Heart right ventricle (tissue), 16 donors: ENCODE measurements at regions not wholly inside any gene's neighbourhood (a gene's known extent, or its start where the extent isn't known, plus 50 kb on each side); places are given as distances from the start of the nearest gene placed in this dataset.

Source experiments
- ATAC-seq, 8 donors: fragments of 200-7000 bp; cut with Tn5 transposase; one replicate each; pipeline ENCODE4 v1.9.1; 2020; ENCODE audit warnings: mild to moderate bottlenecking in 8 of 8, moderate library complexity in 8 of 8, moderate number of reproducible peaks in 1 of 8
- DNase-seq, 2 donors: peaks; one replicate each; pipeline ENCODE4 v3.0.0-alpha.2; 2020
- H3K27ac ChIP-seq, 10 donors: fragments of 200-600 bp; sonication (generic) in 2 of 10; one replicate each; pipeline versions ENCODE4 v1.5.0 to v1.8.0; 2020 to 2022; ENCODE audit warnings: mild to moderate bottlenecking in 3 of 10
- H3K27me3 ChIP-seq, 7 donors: fragments of 200-600 bp; one replicate each; pipeline ENCODE4 v1.8.0; 2021 to 2022; ENCODE audit warnings: mild to moderate bottlenecking in 2 of 7
- H3K36me3 ChIP-seq, 9 donors: fragments of 200-600 bp; sonication (generic) in 1 of 9; one replicate each; pipeline versions ENCODE4 v1.5.0 to v1.8.0; 2020 to 2022; ENCODE audit warnings: mild to moderate bottlenecking in 2 of 9
- H3K4me1 ChIP-seq, 9 donors: fragments of 200-600 bp; sonication (generic) in 1 of 9; one replicate each; pipeline versions ENCODE4 v1.5.0 to v1.8.0; 2020 to 2022; ENCODE audit warnings: mild to moderate bottlenecking in 4 of 9
- H3K4me3 ChIP-seq, 10 donors: fragments of 200-600 bp; sonication (generic) in 2 of 10; one replicate each; pipeline versions ENCODE4 v1.5.0 to v1.8.0; 2020 to 2022; ENCODE audit warnings: mild to moderate bottlenecking in 7 of 10, moderate library complexity in 2 of 10
- H3K9me3 ChIP-seq, 11 donors: fragments of 200-600 bp in 10 of 11; sonication (generic) in 2 of 11; one replicate each; pipeline versions ENCODE4 v1.5.0 to v1.8.0; 2013 to 2022; ENCODE audit warnings: mild to moderate bottlenecking in 2 of 11, control low read depth in 1 of 11, moderate library complexity in 1 of 11
- CTCF ChIP-seq, 9 donors: fragments of 200-600 bp; sonication (generic) in 2 of 9; IDR thresholded peaks; one replicate each; pipeline versions ENCODE4 v1.5.0 to v1.8.0; 2021 to 2022; ENCODE audit warnings: antibody characterized with exemption in 9 of 9, mild to moderate bottlenecking in 5 of 9, moderate library complexity in 1 of 9
- WGBS, 2 donors: extraction: QIAGEN DNeasy Blood & Tissue Kit; methylation state at CpG; one replicate each; pipeline ENCODE4 v1.1.7; 2013; ENCODE audit warnings: inconsistent platforms in 1 of 2; 5-methylcytosine and 5-hydroxymethylcytosine counted together
- intact Hi-C, 10 donors: fragments of 100-400 bp; cut with DNase I; formaldehyde crosslinking; loops; one replicate each; pipeline versions ENCODE4 v1.11.1 to v1.14.2; 2022
- donor health status: Arrhythmogenic right ventricular cardiomyopathy.
- donor health status: ischemic (EF 13 %, LVEDD 7.1; RV severe dilation, severe dysfunction).
- donor health status: healthy with polysubstance abuse.
- donor health status: DM: no; HTN: yes; CAD: no.
- donor health status: DM: no; HTN: no; CAD: no.
- donor health status: ischemic (EF 25% LVEDD 6.9; RV normal size, moderate dysfunction).
- donor health status: ischemic (EF 25% LVEDD 5.7; RV mildly dilated, moderate dysfunction).
- donor health status: healthy.
- donor health status: DM: yes; HTN: yes; CAD: no.
- donor health status: Ischemic cardiomyopathy.
- donor health status: ischemic (EF 35%, LVEDD 5.7; RV mildly dilated, moderate dysfunction).
- donor health status: nonischemic (EF 11% LVEDD 7.7; RV severe dilation, severe dysfunction).
- donor health status: DM: yes; HTN: yes; CAD: no.
- donor health status: PGD.
- donor health status: ischemic (EF 29% LVEDD 5.4; RV normal size, mild dysfunction).
- donor health status: nonischemic (EF 23%, LVEDD 6.1; RV moderate dilation, normal function).

- no peak for DNase-seq
- Histone ChIP-seq H3K9me3 (no peaks in the 10 kb centered on the region), H3K27ac (no peak overlapping the region), H3K36me3 (no peaks in the 10 kb centered on the region), H3K27me3 (peaks cover 0 to 8% (median 0%) of the 10 kb centered on the region in 7 donors), H3K4me1 (peaks cover 0 to 15% (median 3%) of the 10 kb centered on the region in 9 donors), H3K4me3 (no peak overlapping the region)
- ATAC-seq = no peak
- 80 to 82% methylated on average over 10 of the region's 10 CpGs for WGBS, 2 donors
- intact Hi-C loops = no loop called here
- no peak for TF ChIP-seq CTCF (IDR thresholded peaks at IDR 0.05)
Measured at GRCh38 chr12:4026020-4026358, 152.8 kb upstream of the PARP11 start.

GRCh38 chr12:4025181-4026019 is 152.2 kb upstream of the PARP11 start:
- Histone ChIP-seq H3K4me1 (peaks cover 0 to 9% (median 0%) of the 10 kb centered on the region in 9 donors), H3K27ac (no peak overlapping the region), H3K9me3 (no peaks in the 10 kb centered on the region), H3K4me3 (no peak overlapping the region), H3K27me3 (peaks cover 0 to 2% (median 0%) of the 10 kb centered on the region in 7 donors), H3K36me3 (no peaks in the 10 kb centered on the region)
- TF ChIP-seq CTCF (IDR thresholded peaks at IDR 0.05) = no peak
- intact Hi-C loops = no loop called here
- DNase-seq (no peak), ATAC-seq (peak in 1 of 8 donors; percentile 7)
- 74 to 77% methylated on average over 20 of the region's 20 CpGs for WGBS, 2 donors

GRCh38 chr12:4024701-4025100 is 151.5 kb upstream of the PARP11 start:
- no peak for DNase-seq
- Histone ChIP-seq H3K27ac (no peak overlapping the region), H3K4me3 (no peak overlapping the region), H3K4me1 (peaks cover 0 to 9% (median 0%) of the 10 kb centered on the region in 9 donors), H3K9me3 (no peaks in the 10 kb centered on the region), H3K36me3 (no peaks in the 10 kb centered on the region), H3K27me3 (no peaks in the 10 kb centered on the region)
- 87 to 88% methylated on average over 7 of the region's 7 CpGs for WGBS, 2 donors
- intact Hi-C loops = no loop called here
- no peak for ATAC-seq
- TF ChIP-seq CTCF (IDR thresholded peaks at IDR 0.05) = no peak

- no peak overlapping the region for H3K4me3 ChIP-seq
- ATAC-seq = no peak
- intact Hi-C loops = no loop called here
- TF ChIP-seq CTCF (IDR thresholded peaks at IDR 0.05) = no peak
- DNase-seq = no peak
- H3K27ac ChIP-seq = no peak overlapping the region
- no peaks in the 10 kb centered on the region for H3K36me3 ChIP-seq
- H3K9me3 ChIP-seq = no peaks in the 10 kb centered on the region
- 79 to 88% methylated on average over 12 of the region's 12 CpGs for WGBS, 2 donors
- no peaks in the 10 kb centered on the region for H3K4me1 ChIP-seq
- no peaks in the 10 kb centered on the region for H3K27me3 ChIP-seq
Measured at GRCh38 chr12:4015225-4016091, 142.3 kb upstream of the PARP11 start.
